ACC112 (cell line): ENCODE measurements at regions not wholly inside any gene's neighbourhood (a gene's known extent, or its start where the extent isn't known, plus 50 kb on each side); places are given as distances from the start of the nearest gene placed in this dataset.
A peak's percentile ranks its signal among the peaks of the same experiment; 100 is the strongest.

Source experiments
- H2AFZ ChIP-seq: fragments of 200-600 bp; sonication (generic); one replicate; pipeline ENCODE4 v1.6.0; 2017; ENCODE audit warnings: antibody characterized with exemption, low read length; ENCODE audit not compliant: unreplicated experiment
- H3K27ac ChIP-seq: fragments of 200-600 bp; sonication (generic); 2 replicates; pipeline ENCODE4 v1.5.1; 2014; ENCODE audit warnings: low read depth, mild to moderate bottlenecking, antibody characterized with exemption, low read length, moderate library complexity
- H3K27me3 ChIP-seq: fragments of 200-600 bp; sonication (generic); 2 replicates; pipeline ENCODE4 v1.6.1; 2014; ENCODE audit warnings: mild to moderate bottlenecking, antibody characterized with exemption, low read length, moderate library complexity, mixed read lengths; ENCODE audit not compliant: insufficient read depth
- H3K36me3 ChIP-seq: fragments of 200-600 bp; sonication (generic); 2 replicates; pipeline ENCODE4 v1.6.1; 2016; ENCODE audit warnings: mild to moderate bottlenecking, antibody characterized with exemption, low read length, moderate library complexity, mixed read lengths; ENCODE audit not compliant: insufficient read depth
- H3K4me1 ChIP-seq: fragments of 200-600 bp; sonication (generic); one replicate; pipeline ENCODE4 v1.6.1; 2016; ENCODE audit warnings: low read length, mixed read lengths; ENCODE audit not compliant: insufficient read depth, unreplicated experiment, control insufficient read depth
- H3K4me3 ChIP-seq: fragments of 200-600 bp; sonication (generic); 2 replicates; pipeline ENCODE4 v1.5.1; 2014; ENCODE audit warnings: mild to moderate bottlenecking, low read depth, low read length
- H3K79me2 ChIP-seq: fragments of 200-600 bp; sonication (generic); one replicate; pipeline ENCODE4 v1.6.0; 2016; ENCODE audit warnings: low read length; ENCODE audit not compliant: control insufficient read depth, unreplicated experiment, insufficient read depth

- Histone ChIP-seq H3K4me1 (peaks cover 15% of the 10 kb centered on the region), H3K4me3 (peak overlapping the region; percentile 82), H3K27me3 (peaks cover 6% of the 10 kb centered on the region), H3K27ac (no peak overlapping the region), H2AFZ (peak overlapping the region; percentile 76), H3K36me3 (no peaks in the 10 kb centered on the region), H3K79me2 (peaks cover 17% of the 10 kb centered on the region)
Observed at GRCh38 chr2:71277536-71278103, 50.7 kb upstream of the PAIP2B start.

- H3K27me3 ChIP-seq: peaks cover 11% of the 10 kb centered on the region
- H3K4me1 ChIP-seq: peaks cover 11% of the 10 kb centered on the region
- peak overlapping the region; percentile 76 for H2AFZ ChIP-seq
- H3K27ac ChIP-seq: peak overlapping the region; percentile 20; the same call in 1 of the 2 replicates
- no peaks in the 10 kb centered on the region for H3K36me3 ChIP-seq
- H3K4me3 ChIP-seq: peak overlapping the region; percentile 82
- peaks cover 11% of the 10 kb centered on the region for H3K79me2 ChIP-seq
Observed at GRCh38 chr2:71277147-71277475, 50.2 kb upstream of the PAIP2B start.

GRCh38 chr2:71276311-71277146 lies 49.6 kb upstream of the PAIP2B start:
- peaks cover 7% of the 10 kb centered on the region for H3K4me1 ChIP-seq
- H3K79me2 ChIP-seq: peaks cover 10% of the 10 kb centered on the region
- H3K27ac ChIP-seq: peak overlapping the region; percentile 20
- H3K4me3 ChIP-seq: peak overlapping the region; percentile 82
- no peaks in the 10 kb centered on the region for H3K36me3 ChIP-seq
- peak overlapping the region; percentile 81 for H2AFZ ChIP-seq
- peaks cover 17% of the 10 kb centered on the region for H3K27me3 ChIP-seq
